OCI-LY3 (cell line): ENCODE measurements at regions not wholly inside any gene's neighbourhood (a gene's known extent, or its start where the extent isn't known, plus 50 kb on each side); places are given as distances from the start of the nearest gene placed in this dataset.

Experiments used
- H2AFZ ChIP-seq: fragments of 200-600, 300-600 bp; shearing (Covaris generic); 2 replicates; pipeline ENCODE4 v1.6.0; 2014; ENCODE audit warnings: antibody characterized with exemption, low read depth, low read length
- H3K27ac ChIP-seq: fragments of 200-600, 300-600 bp; sonication (generic); 2 replicates; pipeline ENCODE4 v1.5.1; 2014; ENCODE audit warnings: mild to moderate bottlenecking, low read length, moderate library complexity, mixed read lengths
- H3K27me3 ChIP-seq: fragments of 200-600, 300-600 bp; sonication (generic); 2 replicates; pipeline ENCODE4 v1.6.1; 2014; ENCODE audit warnings: low read depth, low read length, mixed read lengths
- H3K36me3 ChIP-seq: fragments of 200-600, 300-600 bp; sonication (generic); replicated peaks from 2 replicates; pipeline ENCODE3; 2014; ENCODE audit warnings: low read depth, low read length, mixed read lengths
- H3K4me1 ChIP-seq: fragments of 300-600, 200-600 bp; sonication (generic); 2 replicates; pipeline ENCODE4 v1.6.1; 2014; ENCODE audit warnings: low read length, mixed read lengths
- H3K4me2 ChIP-seq: fragments of 200-600, 300-600 bp; sonication (generic); 2 replicates; pipeline ENCODE4 v1.6.1; 2014; ENCODE audit warnings: low read length, mixed read lengths
- H3K4me3 ChIP-seq: fragments of 300-600, 200-600 bp; sonication (generic); 2 replicates; pipeline ENCODE4 v1.5.1; 2014; ENCODE audit warnings: antibody characterized with exemption, mild to moderate bottlenecking, low read length, moderate library complexity
- H3K79me2 ChIP-seq: fragments of 300-600, 200-600 bp; shearing (Covaris generic); 2 replicates; pipeline ENCODE4 v1.6.1; 2014; ENCODE audit warnings: mild to moderate bottlenecking, low read length, mixed read lengths
- H3K9ac ChIP-seq: fragments of 300-600, 200-600 bp; shearing (Covaris generic); 2 replicates; pipeline ENCODE4 v1.6.0; 2014; ENCODE audit warnings: mild to moderate bottlenecking, low read length, moderate library complexity
- H3K9me3 ChIP-seq: fragments of 200-600, 300-600 bp; shearing (Covaris generic); 2 replicates; pipeline ENCODE4 v1.6.1; 2014; ENCODE audit warnings: low read length, mixed read lengths; ENCODE audit not compliant: insufficient read depth
- H4K20me1 ChIP-seq: fragments of 200-600, 300-600 bp; sonication (generic); 2 replicates; pipeline ENCODE4 v1.6.1; 2016; ENCODE audit warnings: low read length, mixed read lengths; ENCODE audit not compliant: insufficient read depth
- EZH2phosphoT487 ChIP-seq: fragments of 200-600 bp; shearing (Covaris generic); IDR thresholded peaks from 2 replicates; pipeline ENCODE4 v1.6.1; 2018; ENCODE audit warnings: antibody characterized with exemption, mixed run types, low read depth
- TF ChIP-seq, protein P1 (sequence below): fragments of 200-600, 300-600 bp; sonication (generic); IDR thresholded peaks from 2 replicates; pipeline ENCODE4 v1.5.1; 2014; ENCODE audit warnings: antibody characterized with exemption, low read length, low read depth

DNA sequence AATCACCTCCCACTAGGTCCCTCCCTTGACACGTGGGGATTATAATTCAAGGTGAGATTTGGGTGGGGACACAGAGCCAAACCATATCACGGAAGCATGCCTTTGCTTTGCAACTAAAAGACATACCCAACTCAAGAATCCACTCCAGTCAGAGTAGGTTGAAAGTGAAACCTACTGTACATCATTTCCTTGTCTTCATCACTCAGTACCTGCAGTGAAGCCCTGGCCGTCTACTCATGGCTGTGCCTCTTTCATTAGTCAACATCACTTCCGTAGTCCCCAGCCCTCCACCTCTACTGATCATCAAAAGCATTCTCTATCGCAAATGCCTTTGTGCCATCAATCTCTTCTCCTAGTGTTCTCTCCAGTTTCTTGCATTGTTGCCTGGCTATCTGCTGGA, 343.1 kb upstream of the ARGLU1 start:
- Histone ChIP-seq H3K27me3 (no peaks in the 10 kb centered on the region), H3K4me3 (no peak overlapping the region), H3K79me2 (no peaks in the 10 kb centered on the region), H3K4me2 (no peak overlapping the region), H3K36me3 (no peaks in the 10 kb centered on the region), H3K9me3 (no peaks in the 10 kb centered on the region), H3K27ac (no peak overlapping the region), H2AFZ (no peak overlapping the region), H3K9ac (no peak overlapping the region), H3K4me1 (peaks cover 3% of the 10 kb centered on the region; the same call in 1 of the 2 replicates), H4K20me1 (no peaks in the 10 kb centered on the region)
- TF ChIP-seq, protein P1, sequence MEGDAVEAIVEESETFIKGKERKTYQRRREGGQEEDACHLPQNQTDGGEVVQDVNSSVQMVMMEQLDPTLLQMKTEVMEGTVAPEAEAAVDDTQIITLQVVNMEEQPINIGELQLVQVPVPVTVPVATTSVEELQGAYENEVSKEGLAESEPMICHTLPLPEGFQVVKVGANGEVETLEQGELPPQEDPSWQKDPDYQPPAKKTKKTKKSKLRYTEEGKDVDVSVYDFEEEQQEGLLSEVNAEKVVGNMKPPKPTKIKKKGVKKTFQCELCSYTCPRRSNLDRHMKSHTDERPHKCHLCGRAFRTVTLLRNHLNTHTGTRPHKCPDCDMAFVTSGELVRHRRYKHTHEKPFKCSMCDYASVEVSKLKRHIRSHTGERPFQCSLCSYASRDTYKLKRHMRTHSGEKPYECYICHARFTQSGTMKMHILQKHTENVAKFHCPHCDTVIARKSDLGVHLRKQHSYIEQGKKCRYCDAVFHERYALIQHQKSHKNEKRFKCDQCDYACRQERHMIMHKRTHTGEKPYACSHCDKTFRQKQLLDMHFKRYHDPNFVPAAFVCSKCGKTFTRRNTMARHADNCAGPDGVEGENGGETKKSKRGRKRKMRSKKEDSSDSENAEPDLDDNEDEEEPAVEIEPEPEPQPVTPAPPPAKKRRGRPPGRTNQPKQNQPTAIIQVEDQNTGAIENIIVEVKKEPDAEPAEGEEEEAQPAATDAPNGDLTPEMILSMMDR = no peak
- no peak for TF ChIP-seq EZH2phosphoT487

DNA sequence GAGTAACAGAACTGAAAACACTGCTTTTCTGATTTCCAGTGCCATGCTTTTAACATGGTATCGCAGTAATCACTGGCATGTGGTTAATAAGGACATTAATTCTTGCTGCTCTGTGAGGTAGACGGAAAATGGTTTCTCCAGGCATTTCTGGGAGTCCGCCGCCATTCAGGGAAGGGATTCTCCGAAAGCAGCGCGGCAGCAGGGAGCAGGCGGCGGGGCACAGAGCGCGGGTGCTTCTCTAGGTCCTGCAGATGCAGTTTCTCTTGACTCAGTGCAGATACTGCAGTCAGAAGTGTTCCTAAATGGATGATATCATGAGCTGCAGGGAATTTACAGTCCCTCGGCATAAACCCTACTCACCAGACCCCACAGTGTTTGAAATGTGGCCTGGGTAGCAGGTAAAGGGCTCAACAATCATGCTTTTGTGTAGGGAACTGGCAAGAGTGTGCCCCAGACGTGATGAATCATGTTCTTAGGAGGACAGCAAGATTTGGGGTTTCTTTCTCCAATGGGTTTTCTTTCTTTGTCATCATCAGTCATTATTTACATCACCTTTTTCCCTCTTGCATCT, 338.6 kb upstream of the ARGLU1 start:
- no peak for TF ChIP-seq EZH2phosphoT487
- TF ChIP-seq, protein P1 = no peak
- no peak overlapping the region for H3K9ac ChIP-seq
- H3K27ac ChIP-seq = no peak overlapping the region
- H3K4me3 ChIP-seq = no peak overlapping the region
- no peaks in the 10 kb centered on the region for H4K20me1 ChIP-seq
- H3K27me3 ChIP-seq = no peaks in the 10 kb centered on the region
- H3K4me1 ChIP-seq = peaks cover under 1% of the 10 kb centered on the region; the same call in 1 of the 2 replicates
- H3K9me3 ChIP-seq = no peaks in the 10 kb centered on the region
- no peak overlapping the region for H2AFZ ChIP-seq
- no peaks in the 10 kb centered on the region for H3K36me3 ChIP-seq
- no peak overlapping the region for H3K4me2 ChIP-seq
- H3K79me2 ChIP-seq = no peaks in the 10 kb centered on the region

DNA sequence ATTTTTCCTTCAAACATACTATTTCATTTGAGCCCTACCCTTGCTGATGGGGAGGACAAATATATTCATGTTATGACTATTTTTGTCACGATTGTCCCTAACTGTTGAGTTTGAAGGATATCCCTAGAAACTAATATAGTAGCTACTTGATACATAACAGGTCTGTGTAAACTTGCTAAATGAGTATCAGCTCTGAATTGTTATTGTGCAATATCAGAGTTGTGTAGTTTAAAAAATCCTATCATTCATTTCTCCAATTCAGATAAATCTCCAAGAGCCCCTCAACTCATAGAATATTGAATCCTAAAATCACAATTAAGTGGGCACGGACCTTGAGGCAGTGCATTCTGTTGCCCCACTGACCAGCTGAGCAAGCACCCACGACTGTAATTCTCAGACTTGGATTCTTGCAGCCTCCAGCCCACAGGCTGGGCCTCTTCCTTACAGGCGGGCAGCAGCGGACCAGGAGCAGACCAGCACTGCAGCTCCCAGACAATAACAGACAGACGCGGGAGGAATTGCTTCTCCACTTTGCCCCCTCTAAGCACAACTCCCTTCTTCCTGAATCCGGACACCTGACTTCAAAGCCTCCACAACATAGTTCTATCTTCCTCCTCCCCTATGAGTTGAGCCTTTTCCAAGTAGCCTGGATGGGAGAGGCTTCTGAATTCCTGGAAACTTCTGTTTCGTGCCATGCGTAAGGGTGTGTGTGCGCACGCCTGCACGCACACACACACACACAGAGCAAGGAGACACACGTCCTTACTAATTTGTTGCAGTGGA, 337.6 kb upstream of the ARGLU1 start:
- Histone ChIP-seq H3K4me1 (no peaks in the 10 kb centered on the region), H3K79me2 (no peaks in the 10 kb centered on the region), H3K4me2 (no peak overlapping the region), H4K20me1 (no peaks in the 10 kb centered on the region), H3K36me3 (no peaks in the 10 kb centered on the region), H3K9me3 (no peaks in the 10 kb centered on the region), H3K27me3 (no peaks in the 10 kb centered on the region), H2AFZ (no peak overlapping the region), H3K4me3 (no peak overlapping the region), H3K9ac (no peak overlapping the region), H3K27ac (no peak overlapping the region)
- TF ChIP-seq, protein P1 = no peak
- TF ChIP-seq EZH2phosphoT487 = no peak

DNA sequence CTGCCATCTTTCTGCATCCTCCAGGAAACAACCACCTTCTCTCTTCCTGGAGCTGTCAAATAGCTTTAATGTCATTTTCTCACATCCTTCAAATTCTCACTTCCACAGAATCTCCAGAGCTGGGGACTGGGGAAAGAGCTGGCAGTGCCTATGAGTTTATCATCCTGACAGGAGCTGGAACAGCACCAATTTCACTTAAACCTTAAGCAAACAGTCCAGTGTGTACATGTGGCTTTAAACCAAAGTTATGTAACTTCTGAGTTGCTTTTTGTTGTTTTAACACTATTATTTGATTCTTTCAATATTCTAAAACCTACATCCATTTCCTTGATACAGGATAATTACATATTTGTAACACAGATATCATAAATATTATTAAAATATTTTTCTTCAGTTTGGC, 331.5 kb upstream of the ARGLU1 start:
- Histone ChIP-seq H3K9me3 (no peaks in the 10 kb centered on the region), H3K27ac (no peak overlapping the region)

More for the DNA sequence above, 331.5 kb upstream of the ARGLU1 start:
- TF ChIP-seq, protein P1 = no peak
- TF ChIP-seq EZH2phosphoT487 = no peak
- H3K4me3 ChIP-seq = no peak overlapping the region
- no peak overlapping the region for H2AFZ ChIP-seq
- no peaks in the 10 kb centered on the region for H3K27me3 ChIP-seq
- H3K4me2 ChIP-seq = no peak overlapping the region
- no peaks in the 10 kb centered on the region for H3K36me3 ChIP-seq
- no peak overlapping the region for H3K9ac ChIP-seq
- H3K79me2 ChIP-seq = no peaks in the 10 kb centered on the region
- no peaks in the 10 kb centered on the region for H4K20me1 ChIP-seq
- H3K4me1 ChIP-seq = no peaks in the 10 kb centered on the region
